NCI-H1436 (cell line): ENCODE measurements at regions not wholly inside any gene's neighbourhood (a gene's known extent, or its start where the extent isn't known, plus 50 kb on each side); places are given as distances from the start of the nearest gene placed in this dataset.

Experiments used
- DNase-seq: peaks from one replicate; lab custom pipeline; 2025; lab: John Stamatoyannopoulos, UW

DNA sequence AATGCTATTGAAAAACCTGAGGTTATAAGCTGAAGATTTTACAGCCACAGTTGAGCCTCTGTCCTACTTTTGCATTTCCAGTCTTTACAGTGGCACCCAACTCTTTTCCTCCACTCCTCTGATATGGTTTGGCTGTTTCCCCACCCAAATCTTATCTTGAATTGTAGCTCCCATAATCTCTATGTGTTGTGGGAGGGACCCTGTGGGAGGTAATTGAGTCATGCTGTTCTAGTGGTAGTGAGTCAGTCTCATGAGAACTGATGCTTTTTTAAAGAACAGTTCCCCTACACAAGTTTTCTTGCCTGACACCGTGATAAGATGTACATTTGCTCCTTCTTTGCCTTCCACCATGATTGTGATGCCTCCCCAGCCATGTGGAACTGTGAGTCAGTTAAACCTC lies 646.1 kb upstream of the SEMA6A start:
- DNase-seq, result no peak

DNA sequence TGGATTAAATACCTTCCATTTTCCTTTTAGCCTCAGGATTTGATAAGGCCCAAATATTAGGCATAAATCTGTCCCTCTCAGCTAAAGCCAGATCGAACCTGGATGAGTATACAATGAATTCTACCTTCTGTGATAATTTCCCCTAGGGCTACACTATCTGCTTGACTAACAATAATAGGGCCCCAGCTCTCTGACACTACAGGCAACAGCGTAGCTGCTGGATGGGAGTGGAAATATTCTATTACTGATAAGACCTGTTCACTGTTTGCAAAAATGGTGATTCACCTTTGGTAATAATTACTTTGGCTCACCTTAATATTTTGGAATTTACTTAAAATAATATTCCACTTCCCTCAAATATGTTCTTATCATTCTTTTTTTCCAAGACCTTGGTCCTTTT lies 644.2 kb upstream of the SEMA6A start:
- DNase-seq, result no peak

DNA sequence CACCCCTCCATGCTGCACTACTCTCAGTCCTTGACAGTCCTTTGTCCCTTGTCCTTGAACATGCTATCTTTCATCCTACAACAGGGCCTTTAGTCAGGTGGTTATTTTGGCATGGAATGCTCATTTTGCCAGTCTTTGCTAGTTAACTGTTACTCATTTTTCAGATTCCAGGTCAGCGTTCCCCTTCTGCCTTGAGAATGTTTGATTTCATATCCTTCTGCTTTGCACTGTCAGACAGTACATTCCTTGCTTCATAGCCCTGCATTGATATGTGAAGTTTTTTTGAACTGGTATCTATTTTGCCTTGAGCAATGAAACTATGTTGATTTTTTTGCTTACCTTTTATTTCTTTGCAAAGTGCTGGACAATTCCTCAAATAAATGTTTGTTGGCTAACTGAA lies 638.2 kb upstream of the SEMA6A start:
- no peak for DNase-seq

DNA sequence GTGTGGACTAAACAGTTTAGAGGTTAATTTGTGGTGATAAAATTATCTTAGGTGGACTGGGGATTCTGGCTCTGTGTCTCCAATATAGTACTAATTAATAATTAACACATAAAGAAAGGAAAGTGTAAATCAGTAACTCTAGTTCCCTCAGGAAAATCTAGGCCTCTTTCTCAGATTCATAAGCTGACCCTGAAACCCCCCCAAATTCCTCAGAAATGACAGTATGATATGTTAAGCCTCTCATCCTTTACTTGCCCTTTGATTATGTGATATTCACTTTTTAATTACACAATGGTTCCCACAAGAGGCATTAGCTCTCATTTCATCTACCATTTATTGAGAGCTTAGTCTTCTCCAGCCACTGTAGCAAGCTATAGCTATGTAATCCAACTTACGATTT lies 636.2 kb upstream of the SEMA6A start:
- no peak for DNase-seq

DNA sequence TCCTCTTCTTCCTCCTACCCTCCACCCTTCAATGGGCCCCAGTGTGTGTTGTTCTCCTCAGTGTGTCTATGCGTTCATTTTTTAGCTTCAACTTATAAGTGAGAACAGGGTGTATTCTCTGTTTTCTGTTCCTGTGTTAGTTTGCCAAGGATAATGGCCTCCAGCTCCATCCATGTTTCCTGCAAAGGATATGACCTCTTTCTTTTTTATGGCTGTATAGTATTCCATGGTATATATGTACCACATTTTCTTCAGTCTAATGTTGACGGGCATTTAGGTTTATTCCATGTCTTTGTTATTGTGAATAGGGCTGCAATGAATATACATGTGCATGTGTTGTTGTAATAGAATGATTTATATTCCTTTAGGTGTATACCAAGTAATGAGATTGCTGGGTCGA lies 634.9 kb upstream of the SEMA6A start:
- DNase-seq, result no peak

DNA sequence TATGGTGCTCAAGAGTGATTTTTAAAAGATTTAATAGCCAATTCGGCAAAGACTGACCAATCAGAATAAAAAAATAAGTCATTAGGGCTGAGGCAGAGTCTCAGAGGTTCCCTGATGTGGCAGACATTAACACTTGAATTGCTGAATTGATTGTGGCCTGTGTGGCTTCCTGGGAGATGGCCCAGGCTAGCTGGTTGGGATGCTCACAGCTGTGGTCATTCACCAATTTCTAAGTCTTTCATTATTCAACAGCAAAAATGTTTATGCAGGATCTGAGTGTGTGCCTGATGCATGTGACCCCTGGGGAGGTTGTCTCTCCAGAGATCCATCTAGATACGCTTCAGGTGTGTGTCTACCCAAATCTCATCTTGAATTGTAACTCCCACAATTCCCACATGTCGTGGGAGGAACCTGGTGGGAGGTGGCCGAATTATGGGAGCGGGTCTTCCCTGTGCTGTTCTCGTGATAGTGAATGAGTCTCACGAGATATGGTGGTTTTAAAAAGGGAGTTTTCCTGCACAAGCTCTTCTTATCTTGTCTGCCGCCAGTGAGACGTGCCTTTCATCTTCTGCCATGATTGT lies 632.6 kb upstream of the SEMA6A start:
- DNase-seq, result no peak

DNA sequence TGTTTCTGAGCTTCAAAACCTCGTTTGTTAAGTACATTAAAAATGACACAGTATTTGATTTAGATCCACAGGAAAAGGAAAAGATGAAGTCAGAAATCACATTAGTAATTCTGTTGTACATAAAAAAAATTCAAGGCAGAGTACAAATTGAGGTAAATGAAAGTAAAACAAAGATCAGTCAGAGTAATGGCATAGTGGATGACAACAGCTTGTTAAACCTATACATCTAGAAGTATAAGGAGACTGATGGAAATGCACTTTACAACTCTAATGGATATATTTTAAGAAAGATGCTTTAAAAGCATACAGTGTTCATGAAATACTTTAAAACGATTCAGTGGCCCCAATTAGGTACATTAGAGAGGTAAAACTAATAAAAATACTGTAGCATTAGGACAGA lies 631.3 kb upstream of the SEMA6A start:
- no peak for DNase-seq

DNA sequence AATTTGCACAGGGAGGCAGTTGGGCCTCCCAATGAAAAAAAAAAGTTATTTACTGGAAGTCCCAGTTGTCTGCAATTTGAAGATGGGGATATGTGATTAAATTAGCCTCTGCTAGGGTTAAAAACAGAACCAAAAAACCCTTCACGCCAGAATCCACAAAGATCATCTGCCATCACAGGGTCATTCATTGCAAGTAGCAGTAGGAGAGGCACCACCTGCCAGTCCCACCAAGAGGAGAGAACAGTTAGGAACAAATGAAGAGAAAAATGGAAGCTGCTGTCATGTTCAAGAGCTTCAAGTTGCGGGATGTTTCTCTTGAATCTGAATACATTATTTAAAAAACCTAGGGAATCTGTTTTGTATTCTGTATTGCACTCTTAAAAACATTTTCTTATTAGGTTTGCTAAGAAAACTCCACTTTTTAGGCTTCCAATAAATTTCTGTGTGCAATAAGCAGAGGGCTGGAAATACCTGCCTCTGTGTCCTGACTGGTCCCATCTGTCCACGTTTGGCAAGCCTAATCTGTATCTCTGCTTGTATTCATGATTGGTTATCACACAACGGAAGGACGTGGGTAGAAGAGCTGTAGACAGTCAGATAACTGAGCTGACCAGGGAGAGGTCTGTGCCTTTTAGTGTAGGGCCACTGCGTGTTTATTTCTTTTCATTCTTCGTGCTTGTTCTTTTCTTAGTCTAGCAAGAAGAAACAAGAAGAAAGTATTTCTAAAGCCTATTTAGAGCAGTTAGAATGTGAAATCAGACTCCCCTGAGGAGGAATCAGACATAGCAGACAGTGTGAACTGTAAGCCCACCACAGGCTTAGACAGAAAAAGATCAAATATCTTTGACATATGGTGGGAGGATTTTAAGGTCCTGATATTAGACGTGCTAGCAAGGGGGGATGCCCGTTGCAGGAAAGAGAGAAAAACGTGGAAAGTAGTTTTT lies 630.6 kb upstream of the SEMA6A start:
- no peak for DNase-seq

DNA sequence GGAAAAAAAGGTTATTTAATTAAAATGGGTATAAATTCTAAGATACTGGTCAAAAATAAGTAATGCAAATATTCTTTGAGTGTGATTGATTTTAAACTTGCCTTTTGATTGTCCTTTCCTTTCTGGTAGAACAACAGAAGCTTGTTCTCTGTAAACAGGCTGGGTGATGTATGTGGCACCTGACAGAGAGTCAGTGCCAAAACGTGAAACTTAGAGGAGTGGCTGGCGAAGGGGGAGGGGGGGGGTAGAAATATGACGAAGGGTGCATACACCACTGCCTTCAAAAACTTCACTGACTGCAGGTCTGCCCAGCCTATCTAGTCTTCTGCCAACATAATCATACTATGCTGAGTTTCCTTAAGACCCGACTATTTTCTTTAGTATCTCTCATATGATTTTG lies 629.8 kb upstream of the SEMA6A start:
- no peak for DNase-seq

DNA sequence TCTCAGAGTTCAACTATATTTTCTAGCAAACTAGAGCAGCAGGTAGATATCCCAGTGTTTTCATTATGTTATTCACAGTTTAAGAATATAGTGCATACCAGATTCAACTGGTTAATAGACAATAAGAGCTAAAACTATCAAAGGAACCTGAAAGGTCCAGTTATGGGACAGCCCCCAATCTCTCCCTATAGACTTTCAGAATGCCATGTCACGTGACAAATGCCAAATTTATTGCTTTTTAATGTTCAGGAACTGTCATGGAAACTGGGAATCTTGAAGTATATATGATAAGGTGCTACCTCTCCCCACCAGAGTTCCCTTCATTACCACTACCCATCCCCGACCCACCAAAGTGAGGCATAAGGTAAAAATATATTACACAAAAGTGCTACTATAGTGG lies 629.0 kb upstream of the SEMA6A start:
- no peak for DNase-seq

DNA sequence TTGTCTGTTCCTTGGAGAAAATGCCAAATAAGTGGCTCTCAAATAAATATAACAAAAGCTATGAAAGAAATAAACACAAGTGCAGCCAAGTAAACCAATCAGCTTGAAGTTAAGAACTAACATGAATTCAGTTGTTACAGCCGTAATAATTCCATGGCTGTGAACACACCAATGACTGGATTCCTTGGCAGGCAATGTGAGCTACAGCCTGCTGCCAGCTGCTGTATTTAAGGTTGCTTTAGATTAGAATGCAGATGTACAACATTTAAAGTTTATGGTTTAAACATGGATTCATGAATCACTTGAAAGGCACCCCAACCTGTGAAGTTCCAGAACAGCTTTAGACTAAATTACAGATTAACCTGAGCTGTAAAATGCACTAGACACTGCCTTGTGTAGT lies 626.4 kb upstream of the SEMA6A start:
- no peak for DNase-seq

DNA sequence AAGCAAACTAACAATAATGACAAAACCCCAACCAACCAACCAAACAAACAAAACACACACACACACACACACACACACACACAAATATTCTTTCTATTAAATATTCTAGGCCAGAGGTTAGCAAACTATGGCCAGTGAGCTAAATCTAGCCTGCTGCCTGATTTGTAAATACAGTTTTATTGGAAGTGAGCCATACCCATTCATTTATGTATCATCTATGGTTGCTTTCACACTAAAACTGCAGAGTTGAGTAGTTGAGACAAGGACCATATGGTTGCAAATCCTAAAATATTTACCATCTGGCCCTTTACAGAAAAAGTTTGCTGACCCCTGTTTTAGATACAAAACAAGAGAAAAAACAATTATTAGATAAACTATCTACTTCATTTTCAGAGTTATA lies 620.5 kb upstream of the SEMA6A start:
- DNase-seq, result no peak

DNA sequence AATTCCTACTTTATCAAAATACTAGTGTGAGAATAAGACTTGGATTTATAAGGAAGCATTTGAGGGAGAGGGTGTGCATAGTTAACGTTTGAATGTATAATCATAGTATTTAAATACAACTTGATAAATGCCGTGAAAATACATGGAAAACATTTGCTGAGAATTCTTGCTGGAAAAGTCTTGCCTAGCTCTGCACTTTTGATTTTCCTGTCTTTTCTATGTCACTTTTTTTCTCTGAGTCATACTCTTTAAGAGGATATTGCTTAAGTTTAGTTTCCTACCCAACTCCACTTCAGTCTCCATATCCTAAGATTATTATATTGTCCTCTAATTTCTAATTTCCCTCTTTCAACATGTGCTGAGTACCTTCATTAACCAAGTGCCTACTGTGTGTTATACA lies 616.6 kb upstream of the SEMA6A start:
- DNase-seq, result no peak

DNA sequence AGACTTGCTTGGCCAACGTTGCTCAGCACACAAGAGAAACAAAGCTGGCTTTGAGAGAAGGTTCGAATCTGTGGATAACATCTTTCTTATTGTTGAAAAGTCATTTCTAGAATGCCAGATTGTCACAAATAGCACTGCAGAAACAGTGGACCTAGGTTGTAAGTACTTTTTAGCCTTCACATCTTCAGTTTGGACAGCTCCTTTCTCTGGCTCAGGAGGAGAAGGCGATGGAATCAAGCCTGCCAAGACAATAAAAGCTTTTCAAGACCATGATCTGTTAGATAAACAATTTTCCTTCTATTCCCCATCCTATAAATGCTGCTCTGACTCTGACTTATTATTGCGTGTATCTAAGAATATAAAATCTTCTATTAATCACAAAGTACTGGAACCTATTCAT lies 615.2 kb upstream of the SEMA6A start:
- DNase-seq, result no peak

DNA sequence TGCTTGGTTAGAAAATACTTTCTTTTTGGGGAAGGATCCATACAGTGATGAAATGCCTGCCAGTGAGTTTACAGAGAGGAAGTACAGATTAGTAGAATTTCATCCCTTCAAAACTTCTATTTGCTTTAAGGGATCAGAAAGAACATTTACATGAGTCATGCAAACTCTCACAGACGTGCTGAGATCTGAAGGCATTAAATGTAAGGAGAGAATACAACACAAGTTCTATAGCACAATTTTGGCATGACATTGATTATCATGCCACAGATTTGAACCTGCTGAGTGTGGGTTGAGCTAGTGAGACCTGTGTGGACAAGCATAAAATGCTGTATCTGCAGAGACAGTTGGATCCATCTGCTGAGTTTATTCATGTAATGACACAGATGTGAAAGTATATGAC lies 613.6 kb upstream of the SEMA6A start:
- no peak for DNase-seq

DNA sequence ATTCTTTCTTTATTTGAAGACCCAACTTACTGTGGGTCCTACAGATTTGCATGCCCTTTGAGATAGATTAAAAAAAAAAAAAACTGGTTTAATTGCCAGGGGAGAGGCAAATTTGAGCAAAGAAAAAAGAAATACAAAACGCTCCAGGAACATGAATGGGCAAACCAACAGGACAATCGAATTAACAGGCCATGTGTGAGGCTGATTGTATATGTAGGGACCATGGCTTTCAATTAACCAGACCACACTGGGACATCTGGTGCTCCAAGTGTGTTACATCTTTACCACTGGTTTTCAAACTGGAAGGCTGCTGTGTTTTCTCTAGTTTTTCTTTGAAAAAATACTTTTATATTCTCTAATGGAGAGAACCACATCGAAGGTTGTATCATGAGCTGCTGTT lies 612.1 kb upstream of the SEMA6A start:
- DNase-seq, result no peak

DNA sequence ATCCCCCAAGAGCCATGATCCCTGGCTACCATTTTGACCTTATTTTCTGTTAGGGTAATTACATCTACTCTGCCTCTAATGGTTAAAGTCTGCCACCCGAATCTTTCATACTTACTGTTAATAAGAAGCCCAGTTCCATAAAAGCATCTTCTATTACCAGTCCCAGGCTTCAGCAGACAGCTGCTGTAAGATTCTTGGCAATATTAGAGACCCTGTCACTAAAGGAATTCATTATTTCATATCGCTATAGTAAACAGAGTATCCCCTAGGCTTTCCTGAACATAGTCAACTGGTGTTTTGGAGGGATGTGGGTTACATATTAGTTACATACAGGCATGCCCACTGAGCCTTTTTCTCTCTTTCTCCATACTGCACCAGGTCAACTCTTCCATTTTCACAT lies 608.7 kb upstream of the SEMA6A start:
- DNase-seq, result no peak

DNA sequence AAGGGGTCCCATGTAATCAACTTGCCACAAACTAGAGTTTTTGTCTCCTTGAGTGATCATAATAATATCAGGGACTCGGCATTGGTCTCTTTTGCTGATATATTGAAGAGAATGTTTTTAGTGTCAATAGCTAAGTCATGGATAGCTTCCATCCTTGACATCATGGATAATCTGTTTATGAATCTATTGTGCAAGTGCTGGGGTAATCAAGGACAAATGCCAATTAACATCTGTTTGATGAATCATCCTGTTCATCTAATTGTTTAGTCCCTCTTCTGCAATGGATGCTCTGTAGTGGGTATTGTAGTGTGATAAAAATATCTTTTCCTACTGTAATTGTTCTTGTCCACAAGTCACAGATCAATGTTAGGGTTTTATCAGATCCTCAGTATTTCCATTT lies 607.5 kb upstream of the SEMA6A start:
- DNase-seq, result no peak

DNA sequence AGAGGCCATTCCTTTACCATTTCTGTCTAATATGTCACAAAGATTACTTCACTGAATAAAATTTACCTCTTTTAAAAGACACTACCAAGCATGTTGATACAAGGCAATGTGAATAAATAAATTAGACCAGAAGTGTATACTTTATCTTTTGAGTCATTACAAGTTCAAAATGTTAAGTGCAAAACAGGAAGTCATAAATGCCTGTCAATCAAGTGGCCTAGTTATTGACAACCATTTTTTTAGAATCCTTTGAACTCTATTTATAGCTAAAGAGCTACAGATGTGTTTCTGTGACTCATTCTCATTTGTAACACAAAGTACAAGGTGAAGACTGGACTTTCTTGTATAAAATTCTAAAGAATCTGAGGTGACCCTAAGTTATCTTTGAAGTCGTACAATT lies 602.7 kb upstream of the SEMA6A start:
- no peak for DNase-seq

DNA sequence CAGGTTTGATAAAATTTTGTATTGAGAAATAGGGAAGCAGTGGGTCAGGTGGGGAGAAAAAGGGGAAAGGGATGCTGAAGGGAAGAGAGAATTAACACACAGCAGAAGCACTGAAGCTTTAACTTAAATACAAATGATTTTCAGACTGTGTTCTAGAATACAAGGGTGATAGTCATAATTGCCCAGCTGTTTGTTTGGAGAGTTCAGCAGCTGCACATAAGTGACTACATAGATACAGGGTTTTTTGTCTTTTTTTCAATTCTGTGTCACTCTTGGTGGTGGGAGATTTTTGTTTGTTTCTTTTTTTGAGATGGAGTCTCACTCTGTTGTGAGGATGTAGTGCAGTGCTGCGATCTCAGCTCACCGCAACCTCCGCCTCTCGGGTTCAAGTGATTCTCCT lies 590.4 kb upstream of the SEMA6A start:
- DNase-seq, result no peak

DNA sequence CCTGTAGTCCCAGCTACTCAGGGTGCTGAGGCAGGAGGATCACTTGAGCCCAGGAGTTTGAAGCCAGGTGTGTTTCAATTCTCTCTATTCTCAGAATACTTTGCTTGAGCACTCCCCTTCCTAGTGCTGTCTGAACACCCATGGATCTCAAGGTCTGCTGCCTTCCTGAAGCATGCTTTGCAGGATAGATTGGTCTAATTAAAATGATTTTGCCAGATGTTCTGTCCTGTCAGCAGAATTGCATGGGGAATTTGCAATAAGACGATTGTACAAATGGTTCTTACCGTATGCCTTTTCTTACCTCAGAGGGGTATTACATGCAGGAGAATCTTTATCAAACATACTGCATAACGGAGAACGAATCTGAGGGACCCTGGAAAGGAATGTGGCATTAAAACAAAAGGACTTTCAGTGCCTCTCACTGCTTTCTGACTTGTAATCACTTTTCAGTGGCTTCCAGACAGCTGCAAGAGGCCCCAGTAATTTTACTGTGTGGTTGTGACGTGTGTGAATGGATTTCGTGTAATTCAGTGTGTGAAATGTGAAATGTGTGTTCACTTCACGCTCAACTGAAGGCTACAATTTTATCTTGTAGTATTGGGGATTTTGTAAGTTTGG lies 587.2 kb upstream of the SEMA6A start:
- no peak for DNase-seq

DNA sequence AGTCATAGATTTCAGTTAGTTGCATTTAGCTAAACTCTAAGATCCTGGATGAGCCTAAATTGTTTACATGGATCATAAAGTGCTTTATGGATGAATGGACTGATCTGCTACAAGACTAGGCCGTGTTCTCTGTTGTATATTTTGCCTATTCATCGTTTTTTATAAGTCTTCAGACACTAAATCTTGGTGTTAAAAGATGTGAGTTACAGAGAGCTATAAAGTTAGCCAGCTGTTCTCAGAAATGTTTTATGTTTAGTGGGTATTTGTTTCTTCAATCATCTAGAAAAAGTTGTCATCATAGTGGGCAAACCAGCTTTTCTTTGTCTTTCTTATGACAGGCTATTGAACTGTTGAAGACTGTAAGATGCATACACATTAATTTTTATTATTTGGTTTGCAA lies 585.8 kb upstream of the SEMA6A start:
- DNase-seq, result no peak

DNA sequence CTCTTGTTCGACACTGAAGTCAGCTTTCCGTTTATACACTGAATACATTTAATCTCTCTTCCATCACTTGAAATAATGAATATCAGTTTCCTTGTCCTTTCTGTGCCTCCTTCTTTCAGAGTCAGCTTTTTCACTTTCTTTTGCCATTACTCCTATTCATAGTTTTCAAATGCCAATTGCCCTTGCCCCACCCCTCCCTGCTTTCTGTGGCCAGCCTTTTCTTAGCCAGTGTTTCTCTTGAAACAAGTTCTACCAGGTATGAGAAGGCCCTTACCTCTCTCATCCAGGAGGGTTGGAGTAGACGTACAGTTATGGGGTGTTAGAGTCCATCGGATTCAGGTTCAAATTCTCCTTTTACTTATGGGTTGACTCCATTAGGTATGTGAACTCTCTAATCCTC lies 574.7 kb upstream of the SEMA6A start:
- DNase-seq, result no peak

DNA sequence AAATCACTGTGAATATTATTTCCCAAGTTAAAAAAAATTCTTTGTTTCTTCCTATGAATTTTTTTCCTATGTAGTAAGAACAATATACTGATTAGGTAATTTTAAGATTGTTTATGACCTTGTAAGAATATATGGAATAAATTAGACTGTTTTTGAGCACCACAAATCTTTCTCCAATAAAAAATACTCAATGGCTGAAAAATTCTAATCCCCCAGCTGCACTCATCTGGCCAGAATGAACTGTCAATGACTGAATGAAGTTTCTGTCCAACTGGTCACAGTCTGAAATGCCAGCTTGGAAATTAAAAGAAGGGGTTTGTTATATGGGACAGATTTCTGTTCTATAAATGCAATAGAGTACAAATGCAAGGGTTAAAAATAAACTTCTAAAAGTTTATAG lies 569.5 kb upstream of the SEMA6A start:
- no peak for DNase-seq
